H9 (cell line): ENCODE measurements at regions not wholly inside any gene's neighbourhood (a gene's known extent, or its start where the extent isn't known, plus 50 kb on each side); places are given as distances from the start of the nearest gene placed in this dataset.

ENCODE experiments used
- DNase-seq: peaks from one replicate; pipeline ENCODE4 v3.0.0-alpha.2; 2017
- H2AFZ ChIP-seq: one replicate; pipeline ENCODE4 v1.6.1; 2013; ENCODE audit warnings: mild to moderate bottlenecking, low read length, control low read depth, moderate library complexity
- H2AK5ac ChIP-seq: 2 replicates; pipeline ENCODE4 v1.6.1; 2013; ENCODE audit warnings: low read length, control low read depth, mixed read lengths; ENCODE audit not compliant: insufficient read length
- H2BK120ac ChIP-seq: one replicate; pipeline ENCODE4 v1.6.1; 2013; ENCODE audit warnings: low read depth, mild to moderate bottlenecking, low read length, control low read depth, inconsistent platforms; ENCODE audit not compliant: poor library complexity, severe bottlenecking
- H2BK12ac ChIP-seq: 2 replicates; pipeline ENCODE4 v1.6.1; 2013; ENCODE audit warnings: low read length, control low read depth, mixed read lengths, low read depth; ENCODE audit not compliant: insufficient read length
- H2BK15ac ChIP-seq: 2 replicates; pipeline ENCODE4 v1.6.1; 2013; ENCODE audit warnings: low read depth, low read length, control low read depth
- H2BK20ac ChIP-seq: one replicate; pipeline ENCODE4 v1.6.1; 2013; ENCODE audit warnings: low read depth, mild to moderate bottlenecking, low read length, control low read depth, inconsistent platforms; ENCODE audit not compliant: poor library complexity, severe bottlenecking
- H2BK5ac ChIP-seq: 2 replicates; pipeline ENCODE4 v1.6.1; 2013; ENCODE audit warnings: low read length, control low read depth, mixed read lengths; ENCODE audit not compliant: insufficient read length
- H3K14ac ChIP-seq: 2 replicates; pipeline ENCODE4 v1.6.1; 2013; ENCODE audit warnings: low read length, control low read depth; ENCODE audit not compliant: insufficient read depth
- H3K18ac ChIP-seq: 2 replicates; pipeline ENCODE4 v1.6.1; 2013; ENCODE audit warnings: low read depth, mild to moderate bottlenecking, mixed read lengths, low read length, control low read depth; ENCODE audit not compliant: insufficient read length
- H3K23ac ChIP-seq: 2 replicates; pipeline ENCODE4 v1.6.1; 2013; ENCODE audit warnings: low read length, control low read depth, mixed read lengths, low read depth; ENCODE audit not compliant: insufficient read length
- H3K23me2 ChIP-seq: 2 replicates; pipeline ENCODE4 v1.6.1; 2013; ENCODE audit warnings: low read depth, mild to moderate bottlenecking, mixed read lengths, low read length, control low read depth; ENCODE audit not compliant: insufficient read length, poor library complexity, severe bottlenecking
- H3K27ac ChIP-seq: 2 replicates; pipeline ENCODE4 v1.5.1; 2013; ENCODE audit warnings: low read length, control low read depth, mixed read lengths, low read depth; ENCODE audit not compliant: insufficient read length
- H3K27me3 ChIP-seq: 2 replicates; pipeline ENCODE4 v1.6.1; 2013; ENCODE audit warnings: low read length, control low read depth, inconsistent platforms; ENCODE audit not compliant: insufficient read depth
- H3K4ac ChIP-seq: 2 replicates; pipeline ENCODE4 v1.6.1; 2013; ENCODE audit warnings: low read depth, mild to moderate bottlenecking, control low read depth, inconsistent platforms, low read length, moderate library complexity
- H3K4me1 ChIP-seq: 2 replicates; pipeline ENCODE4 v1.6.1; 2013; ENCODE audit warnings: low read length, control low read depth, inconsistent platforms; ENCODE audit not compliant: insufficient read depth
- H3K4me2 ChIP-seq: 2 replicates; pipeline ENCODE4 v1.6.1; 2013; ENCODE audit warnings: low read length, control low read depth, mixed read lengths; ENCODE audit not compliant: insufficient read length, insufficient read depth
- H3K56ac ChIP-seq: 2 replicates; pipeline ENCODE4 v1.6.1; 2013; ENCODE audit warnings: low read depth, mild to moderate bottlenecking, mixed read lengths, low read length, control low read depth; ENCODE audit not compliant: insufficient read length
- H3K79me1 ChIP-seq: 2 replicates; pipeline ENCODE4 v1.6.1; 2013; ENCODE audit warnings: low read depth, mild to moderate bottlenecking, moderate library complexity, low read length, control low read depth, inconsistent platforms; ENCODE audit not compliant: insufficient read depth, poor library complexity, severe bottlenecking
- H3K79me2 ChIP-seq: 2 replicates; pipeline ENCODE4 v1.6.1; 2013; ENCODE audit warnings: low read length, control low read depth, inconsistent platforms; ENCODE audit not compliant: insufficient read depth
- H3K9ac ChIP-seq: 2 replicates; pipeline ENCODE4 v1.6.1; 2013; ENCODE audit warnings: low read length, control low read depth, mixed read lengths; ENCODE audit not compliant: insufficient read length; ENCODE audit errors: extremely low read depth
- H3K9me3 ChIP-seq: one replicate; pipeline ENCODE4 v1.6.1; 2013; ENCODE audit warnings: low read depth, low read length, inconsistent platforms; ENCODE audit not compliant: control insufficient read depth
- H3T11ph ChIP-seq: one replicate; pipeline ENCODE4 v1.6.1; 2013; ENCODE audit warnings: mild to moderate bottlenecking, low read length, control low read depth, inconsistent platforms
- H4K20me1 ChIP-seq: one replicate; pipeline ENCODE4 v1.6.1; 2013; ENCODE audit not compliant: control insufficient read depth, insufficient read length, insufficient read depth
- H4K5ac ChIP-seq: 2 replicates; pipeline ENCODE4 v1.6.1; 2013; ENCODE audit warnings: low read depth, mild to moderate bottlenecking, mixed read lengths, low read length, control low read depth; ENCODE audit not compliant: insufficient read length
- H4K8ac ChIP-seq: replicated peaks from 2 replicates; pipeline ENCODE4 v1.6.1; 2013; ENCODE audit warnings: low read length, control low read depth, mixed read lengths, low read depth; ENCODE audit not compliant: insufficient read length
- H4K91ac ChIP-seq: 2 replicates; pipeline ENCODE4 v1.6.1; 2013; ENCODE audit warnings: low read depth, mild to moderate bottlenecking, moderate library complexity, mixed read lengths, low read length, control low read depth; ENCODE audit not compliant: insufficient read length
- H3K27ac Mint-ChIP-seq, 3 experiments: 2 replicates in 2 of 3; 3 replicates in 1 of 3; pipeline ENCODE4 v1.8.0; 2020 to 2021; ENCODE audit warnings: mixed read lengths in 3 of 3, mild to moderate bottlenecking in 1 of 3, moderate library complexity in 1 of 3
- H3K27me3 Mint-ChIP-seq: 2 replicates; pipeline ENCODE4 v1.8.0; 2021; ENCODE audit warnings: low read depth, mild to moderate bottlenecking, moderate library complexity, mixed read lengths
- H3K36me3 Mint-ChIP-seq, 3 experiments: 2 replicates in 2 of 3; 3 replicates in 1 of 3; pipeline ENCODE4 v1.8.0; 2020 to 2021; ENCODE audit warnings: low read depth in 3 of 3, mixed read lengths in 3 of 3; ENCODE audit not compliant: insufficient read depth in 1 of 3
- H3K4me1 Mint-ChIP-seq, 2 experiments: 2 replicates each; pipeline ENCODE4 v1.8.0; 2020; ENCODE audit warnings: mixed read lengths in 2 of 2
- H3K4me3 Mint-ChIP-seq, 2 experiments: 2 replicates in 1 of 2; 3 replicates in 1 of 2; pipeline ENCODE4 v1.8.0; 2020 to 2021; ENCODE audit warnings: mild to moderate bottlenecking in 2 of 2, mixed read lengths in 2 of 2, moderate library complexity in 1 of 2
- H3K9me3 Mint-ChIP-seq, 2 experiments: 2 replicates in 1 of 2; 3 replicates in 1 of 2; pipeline ENCODE4 v1.8.0; 2020; ENCODE audit warnings: mild to moderate bottlenecking in 2 of 2, mixed read lengths in 2 of 2, moderate library complexity in 1 of 2
- WGBS: extraction: QIAGEN DNeasy Blood & Tissue Kit; methylation state at CpG from one replicate; pipeline ENCODE4 v1.1.7; 2013; ENCODE audit warnings: missing lambda C conversion rate, low lambda C conversion rate, mixed read lengths; ENCODE audit not compliant: insufficient read length; ENCODE audit errors: extremely low coverage; 5-methylcytosine and 5-hydroxymethylcytosine counted together
- TF ChIP-seq, protein P1 (sequence below): fragments of 200-600 bp; sonication (generic); conservative IDR thresholded peaks from 3 replicates; pipeline ENCODE4 v1.8.0; 2021; ENCODE audit warnings: antibody characterized with exemption, mild to moderate bottlenecking

GRCh38 chr3:181637056-181637455, 74.7 kb upstream of the SOX2 start:
- Mint-ChIP-seq H3K36me3 (no peaks in the 10 kb centered on the region), H3K4me3 (no peak overlapping the region), H3K27ac (no peak overlapping the region), H3K9me3 (no peaks in the 10 kb centered on the region), H3K27me3 (no peaks in the 10 kb centered on the region), H3K4me1 (peaks cover 9 to 11% of the 10 kb centered on the region in 2 experiments)
- H3T11ph ChIP-seq: no peak overlapping the region
- no peaks in the 10 kb centered on the region for H3K4me1 ChIP-seq
- no peak overlapping the region for H2BK20ac ChIP-seq
- H4K91ac ChIP-seq: no peak overlapping the region
- H3K56ac ChIP-seq: no peak overlapping the region
- H3K4me2 ChIP-seq: no peak overlapping the region
- no peak overlapping the region for H2BK12ac ChIP-seq
- no peaks in the 10 kb centered on the region for H3K23me2 ChIP-seq
- DNase-seq: no peak
- H2BK120ac ChIP-seq: no peak overlapping the region
- H3K27ac ChIP-seq: no peak overlapping the region
- no peak overlapping the region for H3K14ac ChIP-seq
- no peaks in the 10 kb centered on the region for H4K20me1 ChIP-seq
- H2BK5ac ChIP-seq: no peak overlapping the region
- no peaks in the 10 kb centered on the region for H3K79me2 ChIP-seq
- TF ChIP-seq, protein P1, sequence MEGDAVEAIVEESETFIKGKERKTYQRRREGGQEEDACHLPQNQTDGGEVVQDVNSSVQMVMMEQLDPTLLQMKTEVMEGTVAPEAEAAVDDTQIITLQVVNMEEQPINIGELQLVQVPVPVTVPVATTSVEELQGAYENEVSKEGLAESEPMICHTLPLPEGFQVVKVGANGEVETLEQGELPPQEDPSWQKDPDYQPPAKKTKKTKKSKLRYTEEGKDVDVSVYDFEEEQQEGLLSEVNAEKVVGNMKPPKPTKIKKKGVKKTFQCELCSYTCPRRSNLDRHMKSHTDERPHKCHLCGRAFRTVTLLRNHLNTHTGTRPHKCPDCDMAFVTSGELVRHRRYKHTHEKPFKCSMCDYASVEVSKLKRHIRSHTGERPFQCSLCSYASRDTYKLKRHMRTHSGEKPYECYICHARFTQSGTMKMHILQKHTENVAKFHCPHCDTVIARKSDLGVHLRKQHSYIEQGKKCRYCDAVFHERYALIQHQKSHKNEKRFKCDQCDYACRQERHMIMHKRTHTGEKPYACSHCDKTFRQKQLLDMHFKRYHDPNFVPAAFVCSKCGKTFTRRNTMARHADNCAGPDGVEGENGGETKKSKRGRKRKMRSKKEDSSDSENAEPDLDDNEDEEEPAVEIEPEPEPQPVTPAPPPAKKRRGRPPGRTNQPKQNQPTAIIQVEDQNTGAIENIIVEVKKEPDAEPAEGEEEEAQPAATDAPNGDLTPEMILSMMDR: no peak
- no peak overlapping the region for H2AFZ ChIP-seq
- H2BK15ac ChIP-seq: no peak overlapping the region
- H2AK5ac ChIP-seq: no peak overlapping the region
- H3K9ac ChIP-seq: no peak overlapping the region
- H3K4ac ChIP-seq: no peak overlapping the region
- no peak overlapping the region for H4K8ac ChIP-seq
- H3K79me1 ChIP-seq: no peaks in the 10 kb centered on the region
- H3K27me3 ChIP-seq: no peaks in the 10 kb centered on the region
- H3K23ac ChIP-seq: no peak overlapping the region
- H3K9me3 ChIP-seq: no peaks in the 10 kb centered on the region
- no peak overlapping the region for H4K5ac ChIP-seq
- no peak overlapping the region for H3K18ac ChIP-seq
- WGBS: no CpG with 5 or more reads among the region's 4 CpGs
